Psoas muscle (tissue), 7 donors: ENCODE measurements at regions not wholly inside any gene's neighbourhood (a gene's known extent, or its start where the extent isn't known, plus 50 kb on each side); places are given as distances from the start of the nearest gene placed in this dataset.

ENCODE experiments used
- ATAC-seq, 4 donors: fragments of 200-7000 bp; cut with Tn5 transposase; one replicate each; pipeline ENCODE4 v1.9.1; 2020; ENCODE audit warnings: moderate library complexity in 3 of 4, mild to moderate bottlenecking in 2 of 4
- DNase-seq, 2 donors: peaks; one replicate each; pipeline ENCODE4 v3.0.0-alpha.2; 2020
- H3K27ac ChIP-seq: fragments of 200-600 bp; one replicate; pipeline ENCODE4 v1.8.0; 2022
- H3K27me3 ChIP-seq, 3 donors: fragments of 200-600 bp in 1 of 3; one replicate each; pipeline versions ENCODE4 v1.6.1 to v1.8.0; 2013 to 2022; ENCODE audit warnings: low read length in 2 of 3, mild to moderate bottlenecking in 2 of 3, moderate library complexity in 1 of 3; ENCODE audit not compliant: insufficient read depth in 3 of 3
- H3K36me3 ChIP-seq, 2 donors: fragments of 200-600 bp in 1 of 2; one replicate each; pipeline versions ENCODE4 v1.6.1 to v1.8.0; 2013 to 2022; ENCODE audit warnings: low read depth in 1 of 2, mild to moderate bottlenecking in 1 of 2, moderate library complexity in 1 of 2; ENCODE audit not compliant: insufficient read depth in 1 of 2
- H3K4me1 ChIP-seq: fragments of 200-600 bp; one replicate; pipeline ENCODE4 v1.8.0; 2022
- H3K4me3 ChIP-seq: fragments of 200-600 bp; one replicate; pipeline ENCODE4 v1.8.0; 2022; ENCODE audit warnings: mild to moderate bottlenecking
- H3K9me3 ChIP-seq: fragments of 200-600 bp; one replicate; pipeline ENCODE4 v1.8.0; 2022
- WGBS, 3 donors: extraction: QIAGEN DNeasy Blood & Tissue Kit; methylation state at CpG; one replicate each; pipeline versions ENCODE4 v1.1.6 to v1.1.7; 2013; 5-methylcytosine and 5-hydroxymethylcytosine counted together
- intact Hi-C, 2 donors: fragments of 100-400 bp; cut with DNase I; formaldehyde crosslinking; loops; one replicate each; pipeline versions ENCODE4 v1.11.0 to v1.14.2; 2022
- TF ChIP-seq, protein P1 (sequence below): fragments of 200-600 bp; IDR thresholded peaks from one replicate; pipeline ENCODE4 v1.8.0; 2022; ENCODE audit warnings: antibody characterized with exemption
- donor health status: healthy with polysubstance abuse.
- donor health status: DM: no; HTN: no; CAD: no; lungs with moderate emphysema.
- donor health status: Bipolar disorder and iron deficiency.
- donor health status: healthy.
- donor health status: DM: yes; HTN: yes; CAD: no.
- donor health status: DM: no; HTN: no; CAD: no.
- donor health status: DM: yes; HTN: yes; CAD: no.

DNA sequence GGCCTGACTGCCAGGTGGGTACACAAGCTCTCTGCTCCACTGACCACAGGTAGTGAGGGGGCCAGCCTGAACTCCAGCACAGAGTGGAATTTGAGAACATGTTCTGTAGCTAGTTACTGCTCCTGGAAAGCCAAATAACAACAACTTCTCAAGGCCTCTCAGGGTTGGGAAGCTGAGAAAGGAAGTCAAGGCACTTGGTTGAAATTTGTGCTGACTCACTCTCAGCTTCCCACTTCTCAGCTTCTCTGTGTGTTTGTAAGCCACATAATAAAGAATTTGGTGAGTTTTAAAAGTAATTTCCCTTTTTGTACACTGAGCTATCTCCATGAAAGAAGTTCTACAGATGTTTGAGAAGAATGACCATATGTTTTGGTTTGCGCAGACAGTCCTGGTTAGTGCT lies 234.9 kb downstream of the KTN1 start:
- H3K27ac ChIP-seq = no peak overlapping the region
- H3K9me3 ChIP-seq = no peaks in the 10 kb centered on the region
- H3K4me1 ChIP-seq = no peaks in the 10 kb centered on the region

DNA sequence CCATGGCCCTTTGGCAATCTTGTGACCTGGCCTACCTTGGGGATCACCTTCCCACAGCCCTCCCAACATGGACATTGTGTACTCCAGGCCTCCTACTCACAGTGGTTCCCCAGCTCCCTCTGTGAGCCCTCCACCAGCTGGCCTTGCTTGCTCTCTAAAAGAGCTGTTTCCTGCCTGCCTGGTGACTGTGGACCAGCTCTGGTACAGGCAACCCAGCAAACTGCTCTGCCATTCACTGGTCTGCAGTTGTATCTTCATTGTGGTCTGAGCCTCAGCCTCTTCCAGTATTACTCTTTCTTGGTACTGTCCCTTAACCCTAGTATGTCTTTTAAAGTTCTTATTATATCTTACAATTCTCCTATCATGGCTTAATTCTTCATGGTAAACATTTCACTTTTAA lies 236.2 kb downstream of the KTN1 start:
- intact Hi-C loops = no loop called here
- Histone ChIP-seq H3K27me3 (peaks cover 0 to 4% (median 0%) of the 10 kb centered on the region in 3 donors), H3K9me3 (no peaks in the 10 kb centered on the region), H3K4me3 (no peak overlapping the region), H3K4me1 (no peaks in the 10 kb centered on the region), H3K27ac (no peak overlapping the region), H3K36me3 (no peaks in the 10 kb centered on the region)
- TF ChIP-seq, protein P1, sequence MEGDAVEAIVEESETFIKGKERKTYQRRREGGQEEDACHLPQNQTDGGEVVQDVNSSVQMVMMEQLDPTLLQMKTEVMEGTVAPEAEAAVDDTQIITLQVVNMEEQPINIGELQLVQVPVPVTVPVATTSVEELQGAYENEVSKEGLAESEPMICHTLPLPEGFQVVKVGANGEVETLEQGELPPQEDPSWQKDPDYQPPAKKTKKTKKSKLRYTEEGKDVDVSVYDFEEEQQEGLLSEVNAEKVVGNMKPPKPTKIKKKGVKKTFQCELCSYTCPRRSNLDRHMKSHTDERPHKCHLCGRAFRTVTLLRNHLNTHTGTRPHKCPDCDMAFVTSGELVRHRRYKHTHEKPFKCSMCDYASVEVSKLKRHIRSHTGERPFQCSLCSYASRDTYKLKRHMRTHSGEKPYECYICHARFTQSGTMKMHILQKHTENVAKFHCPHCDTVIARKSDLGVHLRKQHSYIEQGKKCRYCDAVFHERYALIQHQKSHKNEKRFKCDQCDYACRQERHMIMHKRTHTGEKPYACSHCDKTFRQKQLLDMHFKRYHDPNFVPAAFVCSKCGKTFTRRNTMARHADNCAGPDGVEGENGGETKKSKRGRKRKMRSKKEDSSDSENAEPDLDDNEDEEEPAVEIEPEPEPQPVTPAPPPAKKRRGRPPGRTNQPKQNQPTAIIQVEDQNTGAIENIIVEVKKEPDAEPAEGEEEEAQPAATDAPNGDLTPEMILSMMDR = no peak
- ATAC-seq (no peak), DNase-seq (no peak)

More for the DNA sequence above, 234.9 kb downstream of the KTN1 start:
- TF ChIP-seq, protein P1 = no peak
- ATAC-seq (no peak), DNase-seq (no peak)
- H3K4me3 ChIP-seq = no peak overlapping the region
- H3K27me3 ChIP-seq = no peaks in the 10 kb centered on the region
- 91 to 94% (median 93%) methylated on average over 1 of the region's 1 CpG for WGBS, 3 donors
- intact Hi-C loops = no loop called here
- no peaks in the 10 kb centered on the region for H3K36me3 ChIP-seq

DNA sequence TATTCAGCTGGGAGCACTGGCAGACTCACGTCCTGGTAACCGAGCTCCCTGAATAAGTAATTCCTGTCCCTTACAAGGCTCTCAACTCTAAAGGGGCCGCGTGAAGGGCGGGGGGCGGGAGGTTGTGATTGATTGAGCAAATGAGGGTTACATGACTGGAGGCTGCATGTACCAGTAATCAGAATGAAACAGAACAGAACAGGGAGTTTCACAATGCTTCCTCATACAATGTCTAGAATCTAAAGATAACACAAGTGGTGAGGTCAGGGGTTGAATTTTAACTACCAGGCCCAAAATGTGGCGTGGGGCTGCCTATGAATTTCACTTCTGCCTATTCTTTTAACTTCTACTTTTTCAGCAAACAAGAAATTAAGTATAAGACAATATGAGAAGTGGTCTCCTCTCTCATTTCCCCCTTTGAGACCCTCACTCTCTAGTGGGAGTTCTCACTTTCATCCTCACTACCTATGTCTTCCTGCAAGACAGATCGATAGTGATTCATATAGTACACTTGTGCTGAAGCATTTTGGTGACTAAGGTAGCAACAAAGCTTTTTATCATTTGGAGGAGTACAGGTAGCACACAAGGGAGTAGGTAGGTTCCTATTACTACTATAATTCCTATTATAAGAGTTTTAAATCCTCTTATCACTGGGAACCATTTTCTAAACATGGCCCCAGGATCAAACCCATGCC lies 239.8 kb downstream of the KTN1 start:
- peaks cover 0 to 5% (median 0%) of the 10 kb centered on the region in 3 donors for H3K27me3 ChIP-seq
- H3K4me3 ChIP-seq = no peak overlapping the region
- intact Hi-C loops = no loop called here
- no peaks in the 10 kb centered on the region for H3K9me3 ChIP-seq
- H3K36me3 ChIP-seq = no peaks in the 10 kb centered on the region
- no peak for DNase-seq
- H3K27ac ChIP-seq = no peak overlapping the region
- no peak for ATAC-seq
- 76 to 92% (median 80%) methylated on average over 8 of the region's 8 CpGs for WGBS, 3 donors
- TF ChIP-seq, protein P1 = no peak
- no peaks in the 10 kb centered on the region for H3K4me1 ChIP-seq

DNA sequence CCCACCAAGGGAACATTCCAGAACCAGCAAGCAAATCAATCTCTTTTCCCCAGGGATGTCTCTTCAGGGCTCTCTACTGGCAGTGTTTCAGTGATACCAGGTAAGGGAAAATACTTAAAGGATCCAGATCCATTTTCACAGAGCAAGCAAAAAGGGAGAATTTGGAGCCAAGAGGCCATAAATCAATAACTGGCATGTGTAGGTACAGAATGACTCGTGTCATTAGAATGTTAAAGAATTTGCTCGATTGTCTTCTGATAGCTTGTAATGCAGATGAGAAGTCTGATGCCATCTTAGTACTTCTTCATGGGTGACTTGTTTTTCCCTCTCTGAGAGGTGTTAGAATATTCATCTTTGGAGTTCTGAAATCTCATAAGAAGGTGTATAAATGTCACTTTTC lies 242.9 kb downstream of the KTN1 start:
- DNase-seq (no peak), ATAC-seq (no peak)
- TF ChIP-seq, protein P1 = no peak
- WGBS, 3 donors = 74 to 84% (median 81%) methylated on average over 2 of the region's 2 CpGs
- H3K4me3 ChIP-seq = no peak overlapping the region
- peaks cover 0 to 5% (median 0%) of the 10 kb centered on the region in 3 donors for H3K27me3 ChIP-seq
- intact Hi-C loops = no loop called here
- no peak overlapping the region for H3K27ac ChIP-seq
- H3K36me3 ChIP-seq = no peaks in the 10 kb centered on the region
- no peaks in the 10 kb centered on the region for H3K9me3 ChIP-seq
- no peaks in the 10 kb centered on the region for H3K4me1 ChIP-seq
